HepG2 (cell line): ENCODE measurements at regions not wholly inside any gene's neighbourhood (a gene's known extent, or its start where the extent isn't known, plus 50 kb on each side); places are given as distances from the start of the nearest gene placed in this dataset.

Experiments used
- ATAC-seq: fragments of 200-7000 bp; cut with Tn5 transposase; 3 replicates; pipeline ENCODE4 v1.9.1; 2020; ENCODE audit warnings: mild to moderate bottlenecking, moderate library complexity
- BruUV-seq: library from RNA; stranded (reverse); fragments of 400-500 nt; replicated peaks from 2 replicates; lab custom pipeline; 2021; lab: Mats Ljungman, UMichigan
- CTCF ChIA-PET: fragments of 300-600 bp; formaldehyde crosslinking; extraction: SDS; loops from one replicate; lab custom pipeline; 2021; ENCODE audit warnings: low total read pairs, inconsistent platforms, low intra/inter-chr PET ratio; lab: Yijun Ruan, JAX
- POLR2A ChIA-PET: fragments of 350-600 bp; sonication (Branson Sonifier 250); formaldehyde crosslinking; loops from one replicate; lab custom pipeline; 2020; ENCODE audit warnings: antibody characterized with exemption, inconsistent platforms; lab: Yijun Ruan, JAX
- DNase-seq: peaks from one replicate; pipeline ENCODE4 v3.0.0-alpha.2; 2015; ENCODE audit warnings: low spot score
- FAIRE-seq: peaks from 3 replicates; lab custom pipeline; 2011; peaks lifted over from hg19 to GRCh38; lab: Jason Lieb, UNC
- H2AFZ ChIP-seq: one replicate; pipeline ENCODE4 v1.6.1; 2011; ENCODE audit warnings: low read length, inconsistent platforms
- H3K27ac ChIP-seq: fragments of 300-600 bp; 3 replicates; pipeline ENCODE4 v1.8.0; 2011; ENCODE audit warnings: mixed run types, mild to moderate bottlenecking, mixed read lengths, low read length, inconsistent platforms; ENCODE audit not compliant: insufficient read depth; ENCODE audit errors: extremely low read length
- H3K27me3 ChIP-seq, 2 experiments: fragments of 200-600 bp in 1 of 2; 2 replicates in 1 of 2; 3 replicates in 1 of 2; pipeline versions ENCODE4 v1.6.0 to v1.8.0; 2011; ENCODE audit warnings: low read length in 2 of 2, mild to moderate bottlenecking in 2 of 2, moderate library complexity in 2 of 2, inconsistent platforms in 1 of 2; ENCODE audit not compliant: insufficient read depth in 2 of 2, control insufficient read depth in 1 of 2
- H3K36me3 ChIP-seq, 2 experiments: fragments of 200-600 bp in 1 of 2; replicated peaks in 1 of 2; 2 replicates in 1 of 2; 3 replicates in 1 of 2; pipeline versions ENCODE4 v1.5.1 to v1.8.0; 2011; ENCODE audit warnings: low read length in 2 of 2, inconsistent platforms in 1 of 2; ENCODE audit not compliant: insufficient read depth in 2 of 2, control insufficient read depth in 1 of 2
- H3K4me1 ChIP-seq: 2 replicates; pipeline ENCODE4 v1.5.1; 2012; ENCODE audit warnings: low read length, inconsistent platforms; ENCODE audit not compliant: insufficient read depth
- H3K4me2 ChIP-seq: 2 replicates; pipeline ENCODE4 v1.6.0; 2011; ENCODE audit warnings: low read depth, low read length, inconsistent platforms
- H3K4me3 ChIP-seq, 3 experiments: fragments of 200-600 bp in 1 of 3; sonication (generic), shearing (Covaris generic) in 1 of 3; replicated peaks in 1 of 3; 2 replicates each; pipeline ENCODE4 v1.5.1; 2011 to 2016; ENCODE audit warnings: low read length in 3 of 3, inconsistent platforms in 2 of 3, low read depth in 2 of 3, mild to moderate bottlenecking in 2 of 3, control low read depth in 1 of 3, mixed read lengths in 1 of 3; ENCODE audit not compliant: insufficient read depth in 1 of 3
- H3K79me2 ChIP-seq: one replicate; pipeline ENCODE4 v1.6.1; 2011; ENCODE audit warnings: low read length, inconsistent platforms; ENCODE audit not compliant: insufficient read depth
- H3K9ac ChIP-seq: 2 replicates; pipeline ENCODE4 v1.6.0; 2011; ENCODE audit warnings: mild to moderate bottlenecking, low read depth, low read length, inconsistent platforms; ENCODE audit not compliant: insufficient read depth
- H3K9me3 ChIP-seq: 2 replicates; pipeline ENCODE4 v1.5.1; 2012; ENCODE audit warnings: mild to moderate bottlenecking, low read length
- H4K20me1 ChIP-seq: 2 replicates; pipeline ENCODE4 v1.6.0; 2011; ENCODE audit warnings: inconsistent platforms, mild to moderate bottlenecking, low read length, moderate library complexity; ENCODE audit not compliant: insufficient read depth
- KDM3A ChIP-seq: IDR thresholded peaks from 2 replicates; pipeline ENCODE4 v1.6.1; 2018; ENCODE audit warnings: low read depth, missing compliant biosample characterization
- MLLT10 ChIP-seq: sonication (generic); formaldehyde crosslinking; IDR thresholded peaks from 2 replicates; pipeline ENCODE4 v1.4.0; 2020; ENCODE audit warnings: missing genetic modification reagents
- TCF12 ChIP-seq, 2 experiments: fragments of 450-650 bp in 1 of 2; sonication (generic) in 1 of 2; formaldehyde crosslinking in 1 of 2; IDR thresholded peaks; 2 replicates each; pipeline versions ENCODE4 v1.6.1 to v1.8.0; 2017 to 2022; ENCODE audit warnings: antibody characterized with exemption in 1 of 2, mild to moderate bottlenecking in 1 of 2, missing genetic modification reagents in 1 of 2, moderate library complexity in 1 of 2
- ZNF264 ChIP-seq: sonication (generic); formaldehyde crosslinking; IDR thresholded peaks from 2 replicates; pipeline ENCODE4 v1.4.0; 2020; ENCODE audit warnings: missing genetic modification reagents
- ZNF367 ChIP-seq: sonication (generic); formaldehyde crosslinking; IDR thresholded peaks from 2 replicates; pipeline ENCODE4 v1.4.0; 2020; ENCODE audit warnings: missing genetic modification reagents, borderline replicate concordance
- ZNF569 ChIP-seq: sonication (generic); formaldehyde crosslinking; IDR thresholded peaks from 2 replicates; pipeline ENCODE4 v1.5.0; 2020; ENCODE audit warnings: mild to moderate bottlenecking, missing genetic modification reagents, moderate library complexity, borderline replicate concordance
- ZSCAN9 ChIP-seq: IDR thresholded peaks from 2 replicates; pipeline ENCODE4 v1.6.1; 2016; ENCODE audit warnings: borderline replicate concordance
- WGBS: methylation state at CpG from one replicate; pipeline ENCODE4 v1.1.6; 2017; ENCODE audit warnings: low lambda C conversion rate; 5-methylcytosine and 5-hydroxymethylcytosine counted together
- in situ Hi-C: cut with HindIII; loops from 2 replicates; pipeline ENCODE4 v1.10.0; 2017; ENCODE audit warnings: low pct_unique_long_range_greater_than_20kb; ENCODE audit not compliant: extremely low pct_ligation_motif_present
- intact Hi-C: fragments of 100-400 bp; cut with micrococcal nuclease; formaldehyde crosslinking; loops from one replicate; pipeline ENCODE4 v1.10.0; 2022; ENCODE audit not compliant: unreplicated experiment
- TF ChIP-seq, protein P1 (sequence below): sonication (generic); formaldehyde crosslinking; IDR thresholded peaks from 2 replicates; pipeline ENCODE4 v1.5.0; 2020; ENCODE audit warnings: missing genetic modification reagents
- TF ChIP-seq, protein P2 (sequence below): sonication (generic); formaldehyde crosslinking; IDR thresholded peaks from 2 replicates; pipeline ENCODE4 v1.5.0; 2020; ENCODE audit warnings: mild to moderate bottlenecking, missing genetic modification reagents, moderate library complexity
- TF ChIP-seq, protein P3 (sequence below): sonication (generic); formaldehyde crosslinking; IDR thresholded peaks from 2 replicates; pipeline ENCODE4 v1.4.0; 2020; ENCODE audit warnings: missing genetic modification reagents

DNA sequence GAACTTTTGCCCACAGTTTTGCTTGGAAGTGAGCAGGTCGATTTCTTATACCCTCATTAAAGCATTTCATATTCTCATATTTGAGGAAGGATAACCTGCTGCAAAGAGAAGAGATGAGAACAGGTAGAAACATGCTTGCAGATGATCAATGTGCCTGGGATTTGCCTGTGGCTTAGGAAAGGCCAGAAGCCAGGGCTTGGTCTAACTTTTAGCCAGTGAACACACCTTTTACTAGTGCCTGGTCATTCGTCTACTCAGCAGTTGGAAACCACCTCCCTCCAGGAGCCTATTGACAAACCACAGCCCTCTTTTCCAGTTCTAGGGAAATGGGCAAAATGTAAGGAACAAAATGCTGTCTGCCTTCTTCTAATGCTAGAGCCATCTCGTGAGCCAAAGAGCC is 518.3 kb downstream of the ADRA2A start:
- intact Hi-C loops, result no loop called here
- H2AFZ ChIP-seq, result no peak overlapping the region
- ATAC-seq (no peak), DNase-seq (no peak), FAIRE-seq (no peak)
- no TSS peak for BruUV-seq
- no peaks in the 10 kb centered on the region for H3K36me3 ChIP-seq
- TF ChIP-seq ZNF569 (CRISPR knock-in tag) (no peak), ZNF264 (no peak), ZNF367 (no peak), KDM3A (no peak)
- no peak overlapping the region for H3K4me3 ChIP-seq
- H3K79me2 ChIP-seq, result no peaks in the 10 kb centered on the region
- no peaks in the 10 kb centered on the region for H3K27me3 ChIP-seq
- ChIA-PET POLR2A (no interaction called here), CTCF (no interaction called here)
- no peak overlapping the region for H3K9ac ChIP-seq
- H3K4me2 ChIP-seq, result no peak overlapping the region
- no peak overlapping the region for H3K27ac ChIP-seq
- H3K9me3 ChIP-seq, result no peaks in the 10 kb centered on the region
- 3% methylated on average over 3 of the region's 3 CpGs for WGBS
- in situ Hi-C loops, result no loop called here
- H3K4me1 ChIP-seq, result no peaks in the 10 kb centered on the region
- no peaks in the 10 kb centered on the region for H4K20me1 ChIP-seq

DNA sequence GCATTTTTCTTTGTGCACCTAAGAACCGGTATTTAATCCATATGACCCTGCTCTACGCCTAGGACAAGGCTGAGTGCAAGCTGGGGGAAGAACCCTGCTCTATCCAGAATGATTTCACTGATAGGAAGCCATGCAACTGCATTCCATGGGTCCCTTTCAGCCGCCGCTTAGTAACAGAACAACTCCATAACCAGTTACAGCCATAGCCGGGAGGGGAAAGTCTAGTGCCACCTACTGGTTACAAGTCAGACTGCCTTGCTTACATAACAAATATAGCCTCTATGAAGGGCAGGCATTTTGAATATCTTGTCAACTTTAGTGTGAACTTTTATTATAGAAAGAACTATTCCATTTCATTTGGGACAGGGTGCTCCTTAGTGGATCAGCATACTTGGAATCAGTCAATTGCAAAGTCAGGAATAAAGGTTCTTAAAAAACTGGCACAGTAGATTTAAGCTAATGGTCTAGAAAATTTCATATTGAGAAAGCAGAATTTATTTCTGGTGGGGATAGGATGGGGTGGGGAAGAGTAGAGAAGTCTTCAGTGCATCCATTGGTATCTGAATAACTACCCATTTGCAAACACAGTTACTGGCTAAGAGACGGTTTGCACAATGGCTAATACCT is 521.7 kb downstream of the ADRA2A start:
- H3K36me3 ChIP-seq, result no peaks in the 10 kb centered on the region
- in situ Hi-C loops (no loop called here), intact Hi-C loops (no loop called here)
- H3K4me1 ChIP-seq, result no peaks in the 10 kb centered on the region
- ChIA-PET CTCF (interaction anchor here (1.1 to 1.3 kb wide), 2 partner anchors 317 to 522 kb away, joined by 3 to 11 read pairs; partner anchors contain the start of gene ADRA2A), POLR2A (no interaction called here)
- FAIRE-seq, result peak; percentile 89
- no peak overlapping the region for H3K27ac ChIP-seq
- DNase-seq, result peak; percentile 53
- H3K4me3 ChIP-seq, result no peak overlapping the region
- no peak overlapping the region for H3K4me2 ChIP-seq
- no peaks in the 10 kb centered on the region for H3K9me3 ChIP-seq
- no TSS peak for BruUV-seq
- H3K9ac ChIP-seq, result no peak overlapping the region
- 12% methylated on average over 4 of the region's 6 CpGs for WGBS
- H3K27me3 ChIP-seq, result no peaks in the 10 kb centered on the region
- ATAC-seq, result peak; percentile 90
- no peaks in the 10 kb centered on the region for H3K79me2 ChIP-seq
- H2AFZ ChIP-seq, result no peak overlapping the region
- no peaks in the 10 kb centered on the region for H4K20me1 ChIP-seq
- TF ChIP-seq, protein P1, sequence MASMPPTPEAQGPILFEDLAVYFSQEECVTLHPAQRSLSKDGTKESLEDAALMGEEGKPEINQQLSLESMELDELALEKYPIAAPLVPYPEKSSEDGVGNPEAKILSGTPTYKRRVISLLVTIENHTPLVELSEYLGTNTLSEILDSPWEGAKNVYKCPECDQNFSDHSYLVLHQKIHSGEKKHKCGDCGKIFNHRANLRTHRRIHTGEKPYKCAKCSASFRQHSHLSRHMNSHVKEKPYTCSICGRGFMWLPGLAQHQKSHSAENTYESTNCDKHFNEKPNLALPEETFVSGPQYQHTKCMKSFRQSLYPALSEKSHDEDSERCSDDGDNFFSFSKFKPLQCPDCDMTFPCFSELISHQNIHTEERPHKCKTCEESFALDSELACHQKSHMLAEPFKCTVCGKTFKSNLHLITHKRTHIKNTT (CRISPR knock-in tag), result no peak
- no peak for TF ChIP-seq MLLT10 (CRISPR knock-in tag)
- TF ChIP-seq, protein P2, sequence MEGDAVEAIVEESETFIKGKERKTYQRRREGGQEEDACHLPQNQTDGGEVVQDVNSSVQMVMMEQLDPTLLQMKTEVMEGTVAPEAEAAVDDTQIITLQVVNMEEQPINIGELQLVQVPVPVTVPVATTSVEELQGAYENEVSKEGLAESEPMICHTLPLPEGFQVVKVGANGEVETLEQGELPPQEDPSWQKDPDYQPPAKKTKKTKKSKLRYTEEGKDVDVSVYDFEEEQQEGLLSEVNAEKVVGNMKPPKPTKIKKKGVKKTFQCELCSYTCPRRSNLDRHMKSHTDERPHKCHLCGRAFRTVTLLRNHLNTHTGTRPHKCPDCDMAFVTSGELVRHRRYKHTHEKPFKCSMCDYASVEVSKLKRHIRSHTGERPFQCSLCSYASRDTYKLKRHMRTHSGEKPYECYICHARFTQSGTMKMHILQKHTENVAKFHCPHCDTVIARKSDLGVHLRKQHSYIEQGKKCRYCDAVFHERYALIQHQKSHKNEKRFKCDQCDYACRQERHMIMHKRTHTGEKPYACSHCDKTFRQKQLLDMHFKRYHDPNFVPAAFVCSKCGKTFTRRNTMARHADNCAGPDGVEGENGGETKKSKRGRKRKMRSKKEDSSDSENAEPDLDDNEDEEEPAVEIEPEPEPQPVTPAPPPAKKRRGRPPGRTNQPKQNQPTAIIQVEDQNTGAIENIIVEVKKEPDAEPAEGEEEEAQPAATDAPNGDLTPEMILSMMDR (CRISPR knock-in tag), result peak; percentile 80
- TF ChIP-seq, protein P3, sequence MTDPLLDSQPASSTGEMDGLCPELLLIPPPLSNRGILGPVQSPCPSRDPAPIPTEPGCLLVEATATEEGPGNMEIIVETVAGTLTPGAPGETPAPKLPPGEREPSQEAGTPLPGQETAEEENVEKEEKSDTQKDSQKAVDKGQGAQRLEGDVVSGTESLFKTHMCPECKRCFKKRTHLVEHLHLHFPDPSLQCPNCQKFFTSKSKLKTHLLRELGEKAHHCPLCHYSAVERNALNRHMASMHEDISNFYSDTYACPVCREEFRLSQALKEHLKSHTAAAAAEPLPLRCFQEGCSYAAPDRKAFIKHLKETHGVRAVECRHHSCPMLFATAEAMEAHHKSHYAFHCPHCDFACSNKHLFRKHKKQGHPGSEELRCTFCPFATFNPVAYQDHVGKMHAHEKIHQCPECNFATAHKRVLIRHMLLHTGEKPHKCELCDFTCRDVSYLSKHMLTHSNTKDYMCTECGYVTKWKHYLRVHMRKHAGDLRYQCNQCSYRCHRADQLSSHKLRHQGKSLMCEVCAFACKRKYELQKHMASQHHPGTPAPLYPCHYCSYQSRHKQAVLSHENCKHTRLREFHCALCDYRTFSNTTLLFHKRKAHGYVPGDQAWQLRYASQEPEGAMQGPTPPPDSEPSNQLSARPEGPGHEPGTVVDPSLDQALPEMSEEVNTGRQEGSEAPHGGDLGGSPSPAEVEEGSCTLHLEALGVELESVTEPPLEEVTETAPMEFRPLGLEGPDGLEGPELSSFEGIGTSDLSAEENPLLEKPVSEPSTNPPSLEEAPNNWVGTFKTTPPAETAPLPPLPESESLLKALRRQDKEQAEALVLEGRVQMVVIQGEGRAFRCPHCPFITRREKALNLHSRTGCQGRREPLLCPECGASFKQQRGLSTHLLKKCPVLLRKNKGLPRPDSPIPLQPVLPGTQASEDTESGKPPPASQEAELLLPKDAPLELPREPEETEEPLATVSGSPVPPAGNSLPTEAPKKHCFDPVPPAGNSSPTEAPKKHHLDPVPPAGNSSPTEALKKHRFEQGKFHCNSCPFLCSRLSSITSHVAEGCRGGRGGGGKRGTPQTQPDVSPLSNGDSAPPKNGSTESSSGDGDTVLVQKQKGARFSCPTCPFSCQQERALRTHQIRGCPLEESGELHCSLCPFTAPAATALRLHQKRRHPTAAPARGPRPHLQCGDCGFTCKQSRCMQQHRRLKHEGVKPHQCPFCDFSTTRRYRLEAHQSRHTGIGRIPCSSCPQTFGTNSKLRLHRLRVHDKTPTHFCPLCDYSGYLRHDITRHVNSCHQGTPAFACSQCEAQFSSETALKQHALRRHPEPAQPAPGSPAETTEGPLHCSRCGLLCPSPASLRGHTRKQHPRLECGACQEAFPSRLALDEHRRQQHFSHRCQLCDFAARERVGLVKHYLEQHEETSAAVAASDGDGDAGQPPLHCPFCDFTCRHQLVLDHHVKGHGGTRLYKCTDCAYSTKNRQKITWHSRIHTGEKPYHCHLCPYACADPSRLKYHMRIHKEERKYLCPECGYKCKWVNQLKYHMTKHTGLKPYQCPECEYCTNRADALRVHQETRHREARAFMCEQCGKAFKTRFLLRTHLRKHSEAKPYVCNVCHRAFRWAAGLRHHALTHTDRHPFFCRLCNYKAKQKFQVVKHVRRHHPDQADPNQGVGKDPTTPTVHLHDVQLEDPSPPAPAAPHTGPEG (CRISPR knock-in tag), result no peak
- TF ChIP-seq TCF12 (IDR thresholded peaks at IDR 0.05), result no peak
- no peak for TF ChIP-seq TCF12 (CRISPR knock-in tag; IDR thresholded peaks at IDR 0.05)
- TF ChIP-seq ZSCAN9, result no peak
